Kidney epithelial cell (primary cell): ENCODE measurements at regions not wholly inside any gene's neighbourhood (a gene's known extent, or its start where the extent isn't known, plus 50 kb on each side); places are given as distances from the start of the nearest gene placed in this dataset.

Experiments
- DNase-seq: peaks from one replicate; pipeline ENCODE4 v3.0.0-alpha.2; 2010; ENCODE audit warnings: low read depth
- H3K27me3 ChIP-seq: 2 replicates; pipeline ENCODE4 v1.6.0; 2011; ENCODE audit warnings: low read length; ENCODE audit not compliant: control insufficient read depth, insufficient read depth
- H3K36me3 ChIP-seq: 2 replicates; pipeline ENCODE4 v1.5.1; 2011; ENCODE audit warnings: low read length; ENCODE audit not compliant: control insufficient read depth, insufficient read depth
- H3K4me3 ChIP-seq: 2 replicates; pipeline ENCODE4 v1.5.1; 2011; ENCODE audit warnings: low read depth, mild to moderate bottlenecking, control low read depth, low read length
- CTCF ChIP-seq: IDR thresholded peaks from 2 replicates; pipeline ENCODE4 v1.5.1; 2011; ENCODE audit warnings: mild to moderate bottlenecking, moderate library complexity, low read length, control low read depth, inconsistent platforms; ENCODE audit not compliant: insufficient read depth, poor library complexity, severe bottlenecking

- H3K27me3 ChIP-seq = no peaks in the 10 kb centered on the region
- TF ChIP-seq CTCF = no peak
- no peaks in the 10 kb centered on the region for H3K36me3 ChIP-seq
- no peak for DNase-seq
- H3K4me3 ChIP-seq = no peak overlapping the region
Observed at GRCh38 chr10:123446449-123447156, 219.6 kb upstream of the GPR26 start.

DNA sequence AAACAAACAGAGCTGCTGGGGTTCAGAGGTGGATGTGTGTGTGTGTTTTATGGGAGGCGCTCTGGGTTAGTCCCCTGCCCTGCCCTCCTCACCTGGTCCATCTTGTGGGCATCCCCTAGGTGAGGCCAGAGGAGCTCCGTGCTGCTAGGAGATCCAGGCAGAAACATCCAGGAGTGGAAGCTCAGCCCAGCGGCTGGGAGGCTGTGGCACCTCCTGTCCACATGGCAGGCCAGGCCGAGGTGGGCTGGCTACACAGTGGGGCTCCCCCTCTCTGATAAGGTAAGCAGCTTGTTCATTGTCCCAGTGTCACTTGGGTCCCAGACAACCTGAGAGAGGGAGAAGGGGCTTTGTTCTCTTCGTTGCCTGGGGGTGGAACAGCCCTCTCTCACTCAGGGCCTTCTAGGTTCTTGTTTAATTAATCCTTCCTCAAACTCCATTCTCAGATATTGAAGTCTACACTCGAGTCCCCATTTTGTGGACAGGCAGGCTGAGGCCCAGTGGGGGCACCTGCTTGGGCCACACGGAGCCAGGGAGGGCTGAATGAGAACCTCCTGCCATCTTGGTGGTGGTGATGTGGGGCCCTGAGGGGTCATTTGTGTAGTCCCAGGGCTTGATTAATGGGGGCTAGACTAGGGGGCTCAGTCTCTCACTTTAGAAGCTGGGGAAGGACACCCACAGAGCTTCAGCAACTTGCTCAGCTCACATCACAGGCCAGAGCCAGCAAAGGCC, 216.8 kb upstream of the GPR26 start:
- TF ChIP-seq CTCF = no peak
- Histone ChIP-seq H3K4me3 (no peak overlapping the region), H3K36me3 (no peaks in the 10 kb centered on the region), H3K27me3 (no peaks in the 10 kb centered on the region)
- DNase-seq = no peak

DNA sequence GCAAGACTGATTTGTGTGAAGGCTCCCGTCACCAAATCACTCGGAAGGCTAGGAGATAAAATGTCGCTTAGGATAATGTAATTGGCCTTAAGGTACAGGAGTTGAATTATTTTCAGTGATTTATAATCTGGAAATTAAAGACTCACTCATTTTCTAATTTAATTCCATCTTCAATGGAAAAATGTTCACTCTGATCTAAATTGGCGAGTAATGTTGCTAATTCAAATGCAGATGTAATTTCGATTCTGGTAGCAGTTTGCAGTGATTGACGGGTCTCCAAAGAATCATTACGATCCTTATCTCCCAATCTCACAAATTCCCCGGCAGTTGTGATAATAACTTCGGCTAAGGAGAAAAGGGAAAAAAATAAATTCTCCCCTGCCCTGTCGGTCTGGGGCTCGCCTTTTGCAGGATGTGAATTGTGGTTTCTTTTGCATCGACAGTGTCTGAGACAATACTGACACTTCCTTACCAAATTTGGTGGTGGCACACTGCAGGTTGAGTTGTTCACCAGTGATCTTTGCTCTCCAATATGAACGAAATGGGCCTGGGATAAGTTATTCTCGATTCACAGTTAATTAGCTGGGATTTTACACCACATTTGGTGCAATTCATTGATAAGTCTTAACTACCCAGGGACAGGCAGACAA, 215.1 kb upstream of the GPR26 start:
- H3K36me3 ChIP-seq = no peaks in the 10 kb centered on the region
- no peak for TF ChIP-seq CTCF
- DNase-seq = no peak
- no peak overlapping the region for H3K4me3 ChIP-seq
- no peaks in the 10 kb centered on the region for H3K27me3 ChIP-seq

DNA sequence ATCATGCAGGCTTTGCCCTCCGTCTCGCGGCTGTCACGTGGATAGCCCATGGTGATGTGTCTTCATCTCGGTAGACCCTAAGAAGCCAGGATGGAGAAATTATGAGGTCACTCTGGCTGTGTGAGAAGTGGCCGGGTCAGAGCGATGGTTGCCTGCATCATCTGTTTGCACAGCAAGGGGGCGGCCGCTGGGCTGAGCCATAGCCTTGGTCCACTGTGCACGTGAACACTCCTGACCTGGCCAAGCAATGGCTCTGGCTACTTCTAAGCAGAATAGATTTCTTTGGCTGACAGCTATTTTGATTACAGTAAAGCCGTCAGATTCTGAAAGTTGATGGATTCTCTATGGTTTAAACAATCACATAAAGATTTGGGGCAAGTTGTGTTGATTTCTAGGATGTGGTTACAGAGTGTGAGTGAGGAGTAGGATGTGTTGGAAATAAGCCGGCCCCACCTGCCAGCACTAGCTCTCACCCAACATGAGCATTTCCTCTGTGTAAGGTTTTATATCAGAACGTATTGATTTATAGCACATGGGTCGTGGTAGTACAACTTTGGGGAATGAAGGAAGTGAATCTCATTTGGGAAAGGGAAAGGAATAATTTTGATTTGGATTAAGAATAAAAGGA, 214.4 kb upstream of the GPR26 start:
- TF ChIP-seq CTCF = no peak
- no peaks in the 10 kb centered on the region for H3K36me3 ChIP-seq
- DNase-seq = no peak
- H3K4me3 ChIP-seq = no peak overlapping the region
- no peaks in the 10 kb centered on the region for H3K27me3 ChIP-seq

- Histone ChIP-seq H3K27me3 (no peaks in the 10 kb centered on the region), H3K4me3 (no peak overlapping the region), H3K36me3 (no peaks in the 10 kb centered on the region)
- no peak for DNase-seq
- TF ChIP-seq CTCF = no peak
Observed at GRCh38 chr10:123454987-123455386, 211.2 kb upstream of the GPR26 start.
